ENCODE measurements at regions not wholly inside any gene's neighbourhood (a gene's known extent, or its start where the extent isn't known, plus 50 kb on each side); places are given as distances from the start of the nearest gene placed in this dataset.

- Histone ChIP-seq H4K20me1 (ENCODE audit: control insufficient read depth, insufficient read depth, insufficient read length) (no peaks in the 10 kb centered on the region), H4K8ac (replicated peaks; ENCODE audit: insufficient read length, low read depth, low read length) (no peak overlapping the region), H3K9ac (ENCODE audit: extremely low read depth, insufficient read length, low read length) (no peak overlapping the region), H2BK5ac (ENCODE audit: insufficient read length, low read length) (no peak overlapping the region), H3K23me2 (ENCODE audit: insufficient read length, low read depth, low read length, poor library complexity, severe bottlenecking) (no peaks in the 10 kb centered on the region), H3K9me3 (ENCODE audit: control insufficient read depth, low read depth, low read length) (peaks cover 5% of the 10 kb centered on the region), H3K27ac (ENCODE audit: insufficient read length, low read depth, low read length) (no peak overlapping the region), H3K4me2 (ENCODE audit: insufficient read depth, insufficient read length, low read length) (no peak overlapping the region), H2AFZ (ENCODE audit: low read length) (no peak overlapping the region), H2AK5ac (ENCODE audit: insufficient read length, low read length) (no peak overlapping the region), H3K4me1 (ENCODE audit: insufficient read depth, low read length) (no peaks in the 10 kb centered on the region), H2BK120ac (ENCODE audit: low read depth, low read length, poor library complexity, severe bottlenecking) (no peak overlapping the region), H4K5ac (ENCODE audit: insufficient read length, low read depth, low read length) (no peak overlapping the region), H2BK12ac (ENCODE audit: insufficient read length, low read depth, low read length) (no peak overlapping the region), H2BK15ac (ENCODE audit: low read depth, low read length) (no peak overlapping the region), H3K56ac (ENCODE audit: insufficient read length, low read depth, low read length) (no peak overlapping the region), H3K18ac (ENCODE audit: insufficient read length, low read depth, low read length) (no peak overlapping the region), H3K79me2 (ENCODE audit: insufficient read depth, low read length) (no peaks in the 10 kb centered on the region), H4K91ac (ENCODE audit: insufficient read length, low read depth, low read length) (no peak overlapping the region), H3K27me3 (ENCODE audit: insufficient read depth, low read length) (no peaks in the 10 kb centered on the region; the same call in 1 of the 2 replicates), H3K79me1 (ENCODE audit: insufficient read depth, low read depth, low read length, poor library complexity, severe bottlenecking) (no peaks in the 10 kb centered on the region), H2BK20ac (ENCODE audit: low read depth, low read length, poor library complexity, severe bottlenecking) (no peak overlapping the region), H3K23ac (ENCODE audit: insufficient read length, low read depth, low read length) (no peak overlapping the region), H3K14ac (ENCODE audit: insufficient read depth, low read length) (no peak overlapping the region), H3K4ac (ENCODE audit: low read depth, low read length) (no peak overlapping the region), H3T11ph (ENCODE audit: low read length) (no peak overlapping the region)
- no peak for DNase-seq
- Mint-ChIP-seq H3K36me3 (ENCODE audit: insufficient read depth in 1 of 3, low read depth in 3 of 3) (peaks cover 4 to 41% (median 13%) of the 10 kb centered on the region in 3 experiments; a peak in 6 of 7 replicates), H3K27me3 (ENCODE audit: low read depth) (peaks cover 40% of the 10 kb centered on the region), H3K27ac (no peak overlapping the region), H3K9me3 (peaks cover 70 to 71% of the 10 kb centered on the region in 2 experiments), H3K4me3 (no peak overlapping the region), H3K4me1 (no peaks in the 10 kb centered on the region)
- no peak for TF ChIP-seq CTCF (conservative IDR thresholded peaks at IDR 0.05)
Observed at GRCh38 chr7:395643-396042, 105.7 kb downstream of the FOXL3 start.
